RPMI8226 (cell line): ENCODE measurements at regions not wholly inside any gene's neighbourhood (a gene's known extent, or its start where the extent isn't known, plus 50 kb on each side); places are given as distances from the start of the nearest gene placed in this dataset.
"Not testable (repeated sequence)": the region's sequence is repeated elsewhere in the genome, so short reads cannot be mapped to it uniquely, and the experiment has no call there.

ENCODE experiments used
- DNase-seq: peaks from one replicate; pipeline ENCODE4 v3.0.0-alpha.2; 2015

DNA sequence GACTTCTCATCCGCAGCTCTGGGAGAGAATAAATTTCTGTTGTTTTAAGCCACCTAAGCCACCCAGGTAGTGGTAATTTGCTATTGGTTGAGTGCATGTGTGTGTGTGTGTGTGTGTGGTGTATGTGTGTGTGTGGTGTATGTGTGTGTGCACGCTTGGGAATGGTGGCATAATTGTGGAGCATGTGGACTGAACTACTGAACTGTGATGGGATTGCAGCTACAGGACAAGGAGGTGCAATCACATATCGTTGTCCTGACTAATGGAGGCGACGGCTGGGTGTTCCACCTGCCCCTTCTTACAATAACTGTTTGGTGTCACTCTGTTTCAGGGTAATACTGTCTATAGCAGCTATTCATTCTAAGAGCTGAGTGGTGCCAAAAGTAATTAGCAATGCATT lies 448.7 kb upstream of the PFKP start:
- DNase-seq, result no peak

DNA sequence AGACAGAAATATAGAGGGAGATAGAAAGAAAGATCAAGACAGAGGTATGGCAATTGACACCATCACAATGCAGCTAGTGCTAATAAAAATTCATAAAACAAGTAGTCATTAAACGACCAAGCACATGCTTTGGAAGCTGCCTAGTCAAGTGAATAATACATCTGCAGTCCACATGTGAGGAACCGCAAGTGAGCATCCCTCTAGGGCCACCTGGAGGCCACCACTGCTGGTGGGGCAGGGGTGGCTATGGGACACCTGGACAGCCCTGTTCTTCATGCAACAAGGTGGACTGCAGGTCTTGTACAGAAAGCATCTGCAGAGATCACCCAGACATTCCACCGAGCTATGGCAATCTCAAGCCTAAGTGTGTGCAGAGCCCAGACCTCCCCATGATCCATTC lies 451.1 kb upstream of the PFKP start:
- peak; percentile 6 for DNase-seq

DNA sequence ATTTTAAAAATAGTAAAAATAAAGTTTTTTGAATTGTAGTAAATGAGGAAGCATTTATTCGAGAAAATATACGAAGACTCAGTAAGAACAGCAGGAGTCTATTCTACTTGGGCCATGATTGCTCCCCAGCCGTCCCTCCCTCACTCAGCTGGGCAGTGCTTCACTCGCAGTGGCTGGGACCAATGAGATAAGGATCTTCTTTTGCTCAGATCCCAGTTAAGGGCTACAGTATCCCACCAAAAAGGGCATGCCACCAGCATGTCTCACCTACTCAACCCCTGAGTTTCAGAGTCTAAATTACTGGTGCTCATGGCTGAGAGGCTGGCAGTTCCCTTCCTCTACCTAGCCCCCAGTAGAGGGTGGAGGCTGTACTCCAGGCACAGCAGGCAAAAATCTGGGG lies 455.7 kb upstream of the PFKP start:
- DNase-seq, result no peak

DNA sequence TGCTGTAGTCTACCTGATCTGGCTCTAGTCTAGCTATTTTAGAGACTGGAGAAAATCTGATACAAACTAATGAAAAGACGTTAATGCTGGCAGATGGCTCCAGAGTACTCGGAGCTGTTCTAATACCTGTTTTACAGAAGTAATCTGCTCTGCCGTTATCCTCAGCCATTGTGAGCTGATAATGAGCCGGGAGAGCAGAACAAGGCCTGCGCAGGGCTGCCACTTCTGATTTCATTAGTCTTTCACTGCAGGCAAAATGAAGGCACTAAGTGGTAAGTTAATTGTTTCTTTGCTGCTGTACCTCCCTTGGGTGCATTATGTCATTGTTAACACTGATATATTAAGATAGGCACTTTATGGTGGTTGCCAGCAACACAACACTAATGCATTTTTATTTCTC lies 456.4 kb upstream of the PFKP start:
- no peak for DNase-seq

DNA sequence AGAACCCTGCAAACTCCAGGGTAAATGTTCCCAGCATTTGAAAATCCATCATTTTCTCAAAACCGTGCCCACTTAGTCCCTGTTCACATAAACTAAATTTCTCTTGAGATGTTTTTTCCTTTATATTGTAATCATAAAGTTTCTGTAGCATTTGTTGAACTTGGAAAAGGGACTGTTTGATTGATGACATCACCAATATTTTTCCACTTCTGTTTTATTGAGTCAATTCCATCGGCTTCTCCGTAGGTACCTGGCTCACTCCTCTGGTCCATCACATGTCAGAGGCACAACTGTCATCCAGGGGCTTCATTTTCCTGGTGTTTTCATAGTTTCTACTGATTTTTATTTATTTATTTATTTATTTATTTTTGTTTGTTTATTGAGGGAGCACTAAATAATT lies 462.5 kb upstream of the PFKP start:
- no peak for DNase-seq

DNA sequence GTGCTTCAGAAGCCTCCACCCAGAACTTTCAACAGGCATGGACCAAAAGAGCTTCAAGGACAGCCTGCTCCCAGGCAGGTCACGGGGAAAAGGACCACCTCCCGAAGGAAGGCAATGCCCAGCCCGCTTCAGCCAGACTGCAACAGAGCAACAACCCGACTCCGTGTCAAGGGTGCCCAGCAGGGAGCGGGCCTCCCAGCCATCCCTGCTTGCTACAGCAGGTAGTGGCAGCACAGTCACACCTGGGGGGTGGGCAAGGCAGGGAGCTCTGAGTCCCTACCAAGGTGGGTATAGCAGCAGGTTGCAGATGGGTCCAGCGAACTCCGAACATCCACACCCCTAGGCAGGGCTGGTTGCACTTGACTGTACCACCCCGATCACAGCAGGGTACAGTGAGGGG lies 467.8 kb upstream of the PFKP start:
- no peak for DNase-seq

DNA sequence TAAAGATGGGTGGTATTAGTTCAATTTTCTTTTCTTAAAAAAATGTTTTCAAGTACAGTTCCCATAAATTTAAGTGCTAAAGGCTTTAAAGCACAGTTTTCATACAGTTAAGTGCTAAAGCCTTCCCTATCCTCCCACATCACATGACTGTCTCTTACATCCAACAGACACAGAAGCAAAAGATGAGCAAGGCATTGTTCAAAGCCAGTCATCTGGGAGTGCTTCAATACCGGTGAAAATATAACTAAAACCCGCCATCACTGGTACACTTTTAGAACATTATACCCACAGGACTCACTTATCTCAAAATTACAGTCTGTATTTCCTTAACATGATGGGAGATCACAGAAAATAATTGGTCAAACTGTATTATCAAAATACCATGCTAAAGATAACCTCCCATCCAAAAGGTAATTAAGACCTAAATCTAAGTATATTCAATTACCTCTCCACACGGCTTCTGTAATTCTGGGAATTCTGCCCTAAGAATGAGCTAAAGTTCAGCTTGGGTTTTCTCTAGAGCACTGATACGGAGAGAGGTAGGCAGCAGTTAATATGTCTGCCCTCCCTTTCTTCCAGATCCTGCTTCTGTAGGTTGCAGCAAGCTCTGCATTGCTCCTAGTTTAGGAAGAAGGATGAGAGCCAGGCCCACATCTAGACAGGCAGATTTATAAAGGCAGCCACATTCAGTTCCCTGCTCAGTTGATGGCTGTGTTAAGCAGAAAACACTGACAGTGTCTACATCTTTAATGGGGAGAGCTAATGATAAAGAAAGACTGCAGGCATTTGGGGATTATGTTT lies 474.8 kb upstream of the PFKP start:
- DNase-seq, result no peak

DNA sequence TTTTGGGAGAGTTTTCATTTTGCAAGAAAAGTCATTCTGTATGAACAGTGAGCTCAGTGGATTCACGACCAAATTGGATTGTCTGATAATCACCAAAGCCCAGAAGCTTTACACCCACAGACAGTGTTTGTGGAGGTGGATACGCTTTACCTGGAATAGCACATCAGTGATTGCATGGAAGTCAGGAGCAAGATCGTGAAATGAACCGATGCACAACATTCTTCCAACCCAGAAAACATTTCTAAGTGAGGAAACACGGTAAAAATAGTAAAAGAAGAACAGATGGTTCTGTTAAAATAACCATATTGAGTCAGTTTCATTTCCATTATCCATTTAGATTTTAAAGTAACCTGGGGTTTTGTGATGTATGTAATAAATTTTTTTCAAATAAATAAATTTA lies 478.2 kb upstream of the PFKP start:
- no peak for DNase-seq

GRCh38 chr10:2584385-2584784 lies 483.0 kb upstream of the PFKP start:
- DNase-seq, result no peak

DNA sequence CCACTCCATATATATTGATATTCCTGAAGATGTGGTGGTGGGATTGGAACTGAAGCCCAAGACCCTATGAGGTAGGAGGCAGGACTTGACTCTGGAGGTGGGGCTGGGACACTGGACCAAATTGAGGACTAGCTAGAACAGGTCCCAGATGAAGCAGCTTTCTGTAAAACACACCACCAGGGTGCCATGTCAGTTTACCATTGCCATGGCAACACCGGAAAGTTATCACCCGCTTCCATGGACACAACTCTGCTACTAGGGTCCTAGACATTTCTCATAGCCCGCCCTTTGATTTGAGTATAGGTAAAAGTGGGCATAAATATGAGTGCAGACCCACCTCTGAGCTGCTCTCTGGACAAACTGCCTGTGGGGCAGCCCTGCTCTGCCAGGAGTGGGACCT lies 490.5 kb upstream of the PFKP start:
- DNase-seq, result no peak

GRCh38 chr10:2575460-2575859 lies 491.9 kb upstream of the PFKP start:
- DNase-seq, result no peak

GRCh38 chr10:2572611-2573010 lies 494.7 kb upstream of the PFKP start:
- no peak for DNase-seq

GRCh38 chr10:2556883-2557282 lies 510.5 kb upstream of the PFKP start:
- no peak for DNase-seq

DNA sequence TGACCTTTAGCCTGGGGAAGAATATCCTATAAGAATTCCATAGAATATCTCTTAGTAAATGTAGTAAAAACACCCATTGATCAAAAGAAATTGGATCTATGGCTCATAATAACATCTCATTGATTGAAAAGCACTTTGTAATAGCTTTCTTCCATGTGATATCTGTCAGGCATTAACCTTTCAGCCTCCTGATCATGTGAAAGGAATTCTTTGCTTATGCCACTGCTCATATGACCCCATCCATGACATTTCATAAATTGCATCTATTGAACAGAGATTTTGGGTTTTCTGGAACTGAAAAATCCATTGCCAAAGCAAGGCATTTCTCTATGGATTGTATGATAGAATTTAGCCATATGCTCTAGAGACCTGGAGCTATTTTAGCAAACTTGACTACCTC lies 519.3 kb upstream of the PFKP start:
- no peak for DNase-seq

DNA sequence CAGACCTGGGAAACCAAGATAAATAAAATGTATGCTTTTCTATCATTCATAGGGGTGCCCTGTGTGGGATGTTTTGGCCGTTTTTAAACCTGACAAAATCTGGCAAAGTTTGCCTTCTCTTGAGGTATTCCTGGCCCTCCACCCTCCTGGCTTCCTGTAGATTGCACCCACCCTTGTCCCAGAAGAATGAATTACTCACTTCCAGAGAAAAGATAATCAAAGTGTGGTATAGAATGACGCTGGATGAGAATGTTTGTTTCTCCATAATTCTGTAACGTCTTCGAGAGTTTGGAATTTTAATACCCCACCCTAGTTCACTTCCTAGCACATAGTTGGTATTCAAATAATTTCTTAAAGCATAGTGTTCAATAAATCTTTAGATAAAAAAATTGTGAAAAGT lies 519.7 kb upstream of the PFKP start:
- DNase-seq, result no peak

GRCh38 chr10:2546894-2547293 lies 520.5 kb upstream of the PFKP start:
- DNase-seq, result not testable (repeated sequence)

DNA sequence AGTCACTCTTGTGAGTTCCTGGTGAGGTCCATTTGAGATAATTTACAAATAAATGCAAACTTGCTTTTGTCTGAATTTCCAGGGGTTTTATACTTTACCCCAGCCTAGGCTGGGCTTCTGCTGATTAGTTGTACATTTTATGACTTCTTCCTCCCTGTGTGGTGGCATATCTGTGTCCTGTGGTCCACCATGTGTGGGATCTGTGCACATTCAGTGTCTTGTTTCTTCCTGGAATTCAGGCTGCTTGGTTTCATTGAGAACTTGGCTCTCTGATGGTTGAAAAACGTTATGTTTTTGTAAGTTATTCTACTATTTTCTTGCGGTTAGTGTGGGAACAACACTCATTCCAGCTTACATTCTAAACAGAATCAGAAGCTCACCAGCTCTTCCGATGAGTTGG lies 523.4 kb upstream of the PFKP start:
- DNase-seq, result no peak

DNA sequence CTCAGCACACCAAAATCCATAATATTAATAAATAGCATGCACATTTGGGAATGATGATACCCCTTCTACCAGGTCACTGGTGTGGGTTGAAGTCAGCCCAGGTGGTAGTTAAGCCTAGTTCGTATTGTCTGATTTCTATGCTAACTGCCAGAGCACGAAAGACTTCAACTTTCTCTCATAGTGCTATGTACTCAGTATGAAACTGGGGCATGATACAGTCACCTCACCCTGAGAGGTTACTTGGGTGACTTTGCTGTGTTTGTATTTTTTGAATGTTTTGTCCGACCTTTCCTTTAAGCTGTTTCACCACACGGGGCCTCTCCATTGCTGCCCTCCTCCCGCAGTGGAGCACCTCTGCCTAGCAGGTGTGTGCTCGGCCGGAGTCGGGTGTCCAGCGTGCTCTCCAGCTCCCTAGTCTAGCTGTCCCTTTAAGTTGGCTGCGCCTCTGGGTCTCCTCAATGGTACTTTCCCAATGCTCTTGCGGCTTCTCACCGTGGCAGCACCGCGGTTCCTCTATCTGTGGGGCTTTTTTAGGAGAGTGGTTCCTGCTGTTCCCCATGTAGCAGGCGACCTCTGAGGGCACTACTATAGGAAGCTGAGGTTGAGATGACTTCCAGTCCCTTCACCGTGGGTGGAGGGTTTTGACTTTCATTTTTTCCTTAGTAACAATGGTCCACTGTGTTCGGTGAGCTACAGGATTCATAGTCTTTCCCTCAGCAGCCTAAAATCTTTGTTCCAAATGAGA lies 524.0 kb upstream of the PFKP start:
- DNase-seq, result no peak

- no peak for DNase-seq
Measured at GRCh38 chr10:2541176-2541575, 526.2 kb upstream of the PFKP start.

GRCh38 chr10:2529945-2530344 lies 537.4 kb upstream of the PFKP start:
- DNase-seq, result no peak

- DNase-seq, result no peak
Measured at GRCh38 chr10:2525781-2526180, 541.6 kb upstream of the PFKP start.

- no peak for DNase-seq
Measured at GRCh38 chr10:2519139-2519538, 548.2 kb upstream of the PFKP start.

DNA sequence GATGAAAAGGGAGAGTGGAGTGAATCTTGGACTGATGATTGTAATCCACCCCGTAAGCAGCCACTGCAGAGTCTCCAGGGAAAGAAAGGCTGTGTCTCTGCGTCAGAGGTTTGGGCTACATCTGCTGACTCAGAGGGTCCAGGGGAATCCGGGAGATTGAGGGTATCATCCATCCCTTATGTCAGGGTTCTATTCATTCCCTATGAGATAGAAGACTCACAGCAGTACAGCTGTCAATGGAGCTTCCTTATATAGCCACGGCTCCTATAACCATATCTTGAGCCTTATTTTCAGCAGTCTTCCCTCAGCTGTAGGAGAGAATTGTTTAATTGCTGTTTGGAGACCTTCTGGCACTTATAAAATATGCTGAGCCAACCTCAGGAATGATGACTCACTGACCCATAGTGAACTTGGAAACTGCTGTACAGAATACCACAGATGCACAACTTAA lies 558.2 kb upstream of the PFKP start:
- DNase-seq, result no peak

- not testable (repeated sequence) for DNase-seq
Measured at GRCh38 chr10:2501366-2501940, 565.9 kb upstream of the PFKP start.
